Endothelial cell (in vitro differentiated cells): ENCODE measurements at regions not wholly inside any gene's neighbourhood (a gene's known extent, or its start where the extent isn't known, plus 50 kb on each side); places are given as distances from the start of the nearest gene placed in this dataset.
"Not testable (repeated sequence)": the region's sequence is repeated elsewhere in the genome, so short reads cannot be mapped to it uniquely, and the experiment has no call there.

Experiments used
- DNase-seq: peaks from one replicate; pipeline ENCODE4 v3.0.0; 2021; ENCODE audit warnings: low spot score
- H3K27ac Mint-ChIP-seq: one replicate; pipeline ENCODE4 v1.8.0; 2021; ENCODE audit warnings: mixed read lengths, inconsistent platforms; ENCODE audit not compliant: unreplicated experiment
- H3K27me3 Mint-ChIP-seq: one replicate; pipeline ENCODE4 v1.8.0; 2021; ENCODE audit warnings: mild to moderate bottlenecking, moderate library complexity, mixed read lengths, inconsistent platforms; ENCODE audit not compliant: unreplicated experiment
- H3K36me3 Mint-ChIP-seq: one replicate; pipeline ENCODE4 v1.8.0; 2021; ENCODE audit warnings: mild to moderate bottlenecking, low read depth, mixed read lengths, inconsistent platforms; ENCODE audit not compliant: unreplicated experiment
- H3K4me1 Mint-ChIP-seq: one replicate; pipeline ENCODE4 v1.8.0; 2021; ENCODE audit warnings: mild to moderate bottlenecking, mixed read lengths, inconsistent platforms; ENCODE audit not compliant: unreplicated experiment
- H3K4me3 Mint-ChIP-seq: one replicate; pipeline ENCODE4 v1.8.0; 2021; ENCODE audit warnings: mild to moderate bottlenecking, mixed read lengths, inconsistent platforms; ENCODE audit not compliant: unreplicated experiment
- H3K9me3 Mint-ChIP-seq: one replicate; pipeline ENCODE4 v1.8.0; 2021; ENCODE audit warnings: mixed read lengths, inconsistent platforms; ENCODE audit not compliant: unreplicated experiment
- CTCF ChIP-seq: fragments of 200-600 bp; sonication (generic); IDR thresholded peaks from one replicate; pipeline ENCODE4 v1.5.0; 2021; ENCODE audit warnings: antibody characterized with exemption; ENCODE audit not compliant: unreplicated experiment

GRCh38 chr12:30533558-30534265 is 162.0 kb downstream of the IPO8 start:
- H3K27me3 Mint-ChIP-seq, result no peaks in the 10 kb centered on the region
- no peaks in the 10 kb centered on the region for H3K36me3 Mint-ChIP-seq
- no peak overlapping the region for H3K4me3 Mint-ChIP-seq
- no peaks in the 10 kb centered on the region for H3K9me3 Mint-ChIP-seq
- DNase-seq, result no peak
- H3K27ac Mint-ChIP-seq, result no peak overlapping the region
- TF ChIP-seq CTCF, result no peak
- H3K4me1 Mint-ChIP-seq, result no peaks in the 10 kb centered on the region

- no peaks in the 10 kb centered on the region for H3K9me3 Mint-ChIP-seq
- H3K36me3 Mint-ChIP-seq, result no peaks in the 10 kb centered on the region
- no peak for TF ChIP-seq CTCF
- H3K4me1 Mint-ChIP-seq, result no peaks in the 10 kb centered on the region
- no peak overlapping the region for H3K4me3 Mint-ChIP-seq
- no peak for DNase-seq
- no peaks in the 10 kb centered on the region for H3K27me3 Mint-ChIP-seq
- H3K27ac Mint-ChIP-seq, result no peak overlapping the region
These were observed 163.7 kb downstream of the IPO8 start for GRCh38 chr12:30531731-30532678.

GRCh38 chr12:30529489-30530269 is 166.0 kb downstream of the IPO8 start:
- no peak for DNase-seq
- H3K27ac Mint-ChIP-seq, result no peak overlapping the region
- H3K9me3 Mint-ChIP-seq, result no peaks in the 10 kb centered on the region
- no peaks in the 10 kb centered on the region for H3K27me3 Mint-ChIP-seq
- H3K4me1 Mint-ChIP-seq, result no peaks in the 10 kb centered on the region
- H3K4me3 Mint-ChIP-seq, result no peak overlapping the region
- H3K36me3 Mint-ChIP-seq, result no peaks in the 10 kb centered on the region
- no peak for TF ChIP-seq CTCF

GRCh38 chr12:30525171-30525570 is 170.5 kb downstream of the IPO8 start:
- no peak for TF ChIP-seq CTCF

GRCh38 chr12:30520285-30520684 is 175.4 kb downstream of the IPO8 start:
- not testable (repeated sequence) for H3K4me1 Mint-ChIP-seq, H3K9me3 Mint-ChIP-seq, H3K36me3 Mint-ChIP-seq, H3K4me3 Mint-ChIP-seq, H3K27ac Mint-ChIP-seq, DNase-seq, H3K27me3 Mint-ChIP-seq

More at GRCh38 chr12:30525171-30525570, 170.5 kb downstream of the IPO8 start:
- no peak overlapping the region for H3K4me3 Mint-ChIP-seq
- no peaks in the 10 kb centered on the region for H3K36me3 Mint-ChIP-seq
- H3K27ac Mint-ChIP-seq, result no peak overlapping the region
- no peaks in the 10 kb centered on the region for H3K27me3 Mint-ChIP-seq
- no peaks in the 10 kb centered on the region for H3K9me3 Mint-ChIP-seq
- DNase-seq, result no peak
- no peaks in the 10 kb centered on the region for H3K4me1 Mint-ChIP-seq
